ENCODE measurements at regions not wholly inside any gene's neighbourhood (a gene's known extent, or its start where the extent isn't known, plus 50 kb on each side); places are given as distances from the start of the nearest gene placed in this dataset.

- DNase-seq (ENCODE audit: extremely low read depth, low read depth): no peak
- no peak overlapping the region for H3K4me3 ChIP-seq (replicated peaks; ENCODE audit: low read depth, low read length)
- no peak for TF ChIP-seq CTCF (IDR thresholded peaks at IDR 0.05; ENCODE audit: low read depth, low read length, missing control alignments)
Measured at GRCh38 chr16:86085161-86085611, 186.2 kb downstream of the IRF8 start.

- H3K4me3 ChIP-seq (replicated peaks; ENCODE audit: low read depth, low read length): no peak overlapping the region
- TF ChIP-seq CTCF (IDR thresholded peaks at IDR 0.05; ENCODE audit: low read depth, low read length, missing control alignments): no peak
- no peak for DNase-seq (ENCODE audit: extremely low read depth, low read depth)
Measured at GRCh38 chr16:86085795-86086194, 186.8 kb downstream of the IRF8 start.

GRCh38 chr16:86086471-86086870, 187.5 kb downstream of the IRF8 start:
- DNase-seq (ENCODE audit: extremely low read depth, low read depth): no peak
- no peak for TF ChIP-seq CTCF (IDR thresholded peaks at IDR 0.05; ENCODE audit: low read depth, low read length, missing control alignments)
- H3K4me3 ChIP-seq (replicated peaks; ENCODE audit: low read depth, low read length): no peak overlapping the region

- DNase-seq (ENCODE audit: extremely low read depth, low read depth): no peak
- TF ChIP-seq CTCF (IDR thresholded peaks at IDR 0.05; ENCODE audit: low read depth, low read length, missing control alignments): no peak
- H3K4me3 ChIP-seq (replicated peaks; ENCODE audit: low read depth, low read length): no peak overlapping the region
Measured at GRCh38 chr16:86087011-86087895, 188.3 kb downstream of the IRF8 start.

- TF ChIP-seq CTCF (IDR thresholded peaks at IDR 0.05; ENCODE audit: low read depth, low read length, missing control alignments): no peak
- no peak overlapping the region for H3K4me3 ChIP-seq (replicated peaks; ENCODE audit: low read depth, low read length)
- DNase-seq (ENCODE audit: extremely low read depth, low read depth): no peak
Measured at GRCh38 chr16:86087896-86088230, 188.9 kb downstream of the IRF8 start.

GRCh38 chr16:86088287-86088686, 189.3 kb downstream of the IRF8 start:
- no peak overlapping the region for H3K4me3 ChIP-seq (replicated peaks; ENCODE audit: low read depth, low read length)
- TF ChIP-seq CTCF (IDR thresholded peaks at IDR 0.05; ENCODE audit: low read depth, low read length, missing control alignments): no peak
- DNase-seq (ENCODE audit: extremely low read depth, low read depth): no peak
